GM23338 (cell line): ENCODE measurements at regions not wholly inside any gene's neighbourhood (a gene's known extent, or its start where the extent isn't known, plus 50 kb on each side); places are given as distances from the start of the nearest gene placed in this dataset.

ENCODE experiments used
- ATAC-seq: fragments of 200-7000 bp; cut with Tn5 transposase; 3 replicates; pipeline ENCODE4 v1.9.1; 2020
- DNase-seq: peaks from one replicate; pipeline ENCODE4 v3.0.0-alpha.2; 2015; ENCODE audit warnings: low spot score
- H2AFZ ChIP-seq: fragments of 200-600 bp; sonication (generic); 2 replicates; pipeline ENCODE4 v1.8.0; 2016; ENCODE audit warnings: antibody characterized with exemption, mild to moderate bottlenecking, moderate library complexity
- H3F3A ChIP-seq: fragments of 200-600 bp; sonication (generic); replicated peaks from 2 replicates; pipeline ENCODE4 v1.8.0; 2017; ENCODE audit warnings: antibody characterized with exemption, mixed run types, low read depth
- H3K27ac ChIP-seq: fragments of 200-600 bp; sonication (generic); 2 replicates; pipeline ENCODE4 v1.6.1; 2016; ENCODE audit warnings: low read depth
- H3K27me3 ChIP-seq: fragments of 200-600 bp; sonication (generic); 2 replicates; pipeline ENCODE4 v1.8.0; 2016; ENCODE audit warnings: mild to moderate bottlenecking, mixed run types, moderate library complexity; ENCODE audit not compliant: insufficient read depth
- H3K36me3 ChIP-seq: fragments of 200-600 bp; sonication (generic); 2 replicates; pipeline ENCODE4 v1.8.0; 2016; ENCODE audit warnings: mild to moderate bottlenecking; ENCODE audit not compliant: insufficient read depth
- H3K4me1 ChIP-seq: fragments of 200-600 bp; sonication (generic); 2 replicates; pipeline ENCODE4 v1.8.0; 2016; ENCODE audit warnings: mild to moderate bottlenecking, moderate library complexity; ENCODE audit not compliant: insufficient read depth
- H3K4me2 ChIP-seq: fragments of 200-600 bp; sonication (generic); 2 replicates; pipeline ENCODE4 v1.7.1; 2017; ENCODE audit warnings: mixed run types
- H3K4me3 ChIP-seq: fragments of 200-600 bp; sonication (generic); 2 replicates; pipeline ENCODE4 v1.6.1; 2016; ENCODE audit warnings: mixed run types
- H3K79me2 ChIP-seq: fragments of 200-600 bp; sonication (generic); replicated peaks from 2 replicates; pipeline ENCODE4 v1.8.0; 2017; ENCODE audit warnings: mild to moderate bottlenecking; ENCODE audit not compliant: insufficient read depth
- H3K9me2 ChIP-seq: fragments of 200-600 bp; sonication (generic); 2 replicates; pipeline ENCODE4 v1.8.0; 2017; ENCODE audit not compliant: insufficient read depth
- H4K20me1 ChIP-seq: fragments of 200-600 bp; sonication (generic); replicated peaks from 2 replicates; pipeline ENCODE4 v1.8.0; 2017; ENCODE audit warnings: mild to moderate bottlenecking; ENCODE audit not compliant: insufficient read depth
- H3K27ac Mint-ChIP-seq: 2 replicates; pipeline ENCODE4 v1.8.0; 2020; ENCODE audit warnings: inconsistent platforms, mild to moderate bottlenecking, moderate library complexity, mixed read lengths
- H3K27me3 Mint-ChIP-seq: 3 replicates; pipeline ENCODE4 v1.8.0; 2022; ENCODE audit warnings: low read depth, mild to moderate bottlenecking, moderate library complexity, mixed read lengths, inconsistent platforms; ENCODE audit not compliant: insufficient read depth, poor library complexity
- H3K36me3 Mint-ChIP-seq: 3 replicates; pipeline ENCODE4 v1.8.0; 2021; ENCODE audit warnings: low read depth, mild to moderate bottlenecking, inconsistent platforms, moderate library complexity, mixed read lengths
- H3K4me1 Mint-ChIP-seq: 3 replicates; pipeline ENCODE4 v1.8.0; 2020; ENCODE audit warnings: mild to moderate bottlenecking, inconsistent platforms, mixed read lengths
- H3K4me3 Mint-ChIP-seq: 3 replicates; pipeline ENCODE4 v1.8.0; 2021; ENCODE audit warnings: moderate library complexity, mild to moderate bottlenecking, inconsistent platforms, mixed read lengths
- H3K9me3 Mint-ChIP-seq: 3 replicates; pipeline ENCODE4 v1.8.0; 2020; ENCODE audit warnings: moderate library complexity, mild to moderate bottlenecking, inconsistent platforms, mixed read lengths
- EZH2 ChIP-seq: fragments of 200-600 bp; sonication (generic); IDR thresholded peaks from one replicate; pipeline ENCODE4 v1.8.0; 2017; ENCODE audit warnings: antibody characterized with exemption, mild to moderate bottlenecking, low read depth; ENCODE audit not compliant: unreplicated experiment
- JUNB ChIP-seq: IDR thresholded peaks from one replicate; pipeline ENCODE4 v1.6.1; 2016; ENCODE audit warnings: antibody characterized with exemption; ENCODE audit not compliant: unreplicated experiment
- NANOG ChIP-seq: IDR thresholded peaks from 2 replicates; pipeline ENCODE4 v1.6.1; 2016; ENCODE audit warnings: antibody characterized with exemption, borderline replicate concordance
- POLR2AphosphoS5 ChIP-seq: IDR thresholded peaks from 2 replicates; pipeline ENCODE4 v1.6.1; 2016; ENCODE audit warnings: antibody characterized with exemption, low read depth
- STAT1 ChIP-seq: IDR thresholded peaks from one replicate; pipeline ENCODE4 v1.6.1; 2016; ENCODE audit warnings: antibody characterized with exemption; ENCODE audit not compliant: unreplicated experiment
- ZNF114 ChIP-seq: fragments of 250-450 bp; sonication (Bioruptor Pico); IDR thresholded peaks from 2 replicates; pipeline ENCODE4 v1.5.0; 2020; ENCODE audit warnings: mild to moderate bottlenecking, moderate library complexity
- ZNF331 ChIP-seq: fragments of 250-450 bp; sonication (Bioruptor Pico); IDR thresholded peaks from 2 replicates; pipeline ENCODE4 v1.5.0; 2020; ENCODE audit warnings: low read depth, mild to moderate bottlenecking, moderate library complexity
- TF ChIP-seq, protein P1 (sequence below): IDR thresholded peaks from one replicate; pipeline ENCODE4 v1.6.1; 2018; ENCODE audit warnings: antibody characterized with exemption; ENCODE audit not compliant: unreplicated experiment
- TF ChIP-seq, protein P2 (sequence below), 2 experiments: fragments of 200-600 bp in 1 of 2; sonication (generic) in 1 of 2; conservative IDR thresholded peaks; 2 replicates each; pipeline versions ENCODE4 v1.5.1 to v1.6.1; 2016 to 2017; ENCODE audit warnings: antibody characterized with exemption in 2 of 2, low read depth in 2 of 2, mild to moderate bottlenecking in 2 of 2, moderate library complexity in 1 of 2
- TF ChIP-seq, protein P3 (sequence below): fragments of 250-450 bp; sonication (Bioruptor Pico); IDR thresholded peaks from 2 replicates; pipeline ENCODE4 v1.5.0; 2020; ENCODE audit warnings: mild to moderate bottlenecking, moderate library complexity

DNA sequence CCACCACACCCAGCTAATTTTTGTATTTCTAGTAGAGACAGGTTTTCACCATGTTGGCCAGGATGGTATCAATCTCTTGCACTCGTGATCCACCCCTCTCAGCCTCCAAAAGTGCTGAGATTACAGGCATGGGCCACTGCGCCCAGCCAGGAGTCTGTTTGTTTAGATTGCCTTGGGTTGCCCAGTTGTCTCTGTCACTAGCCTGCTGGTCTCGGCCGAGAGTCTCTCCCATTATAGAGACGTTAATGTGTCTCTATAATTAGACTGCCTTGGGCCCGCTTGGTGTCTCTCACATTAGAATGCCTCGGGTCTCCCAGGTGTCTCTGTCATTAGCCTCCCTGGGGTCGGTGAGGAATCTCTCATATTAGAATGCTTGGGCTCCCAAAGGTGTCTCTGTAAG, 1533.6 kb downstream of the UQCRFS1 start (continued):
- TF ChIP-seq, protein P1, sequence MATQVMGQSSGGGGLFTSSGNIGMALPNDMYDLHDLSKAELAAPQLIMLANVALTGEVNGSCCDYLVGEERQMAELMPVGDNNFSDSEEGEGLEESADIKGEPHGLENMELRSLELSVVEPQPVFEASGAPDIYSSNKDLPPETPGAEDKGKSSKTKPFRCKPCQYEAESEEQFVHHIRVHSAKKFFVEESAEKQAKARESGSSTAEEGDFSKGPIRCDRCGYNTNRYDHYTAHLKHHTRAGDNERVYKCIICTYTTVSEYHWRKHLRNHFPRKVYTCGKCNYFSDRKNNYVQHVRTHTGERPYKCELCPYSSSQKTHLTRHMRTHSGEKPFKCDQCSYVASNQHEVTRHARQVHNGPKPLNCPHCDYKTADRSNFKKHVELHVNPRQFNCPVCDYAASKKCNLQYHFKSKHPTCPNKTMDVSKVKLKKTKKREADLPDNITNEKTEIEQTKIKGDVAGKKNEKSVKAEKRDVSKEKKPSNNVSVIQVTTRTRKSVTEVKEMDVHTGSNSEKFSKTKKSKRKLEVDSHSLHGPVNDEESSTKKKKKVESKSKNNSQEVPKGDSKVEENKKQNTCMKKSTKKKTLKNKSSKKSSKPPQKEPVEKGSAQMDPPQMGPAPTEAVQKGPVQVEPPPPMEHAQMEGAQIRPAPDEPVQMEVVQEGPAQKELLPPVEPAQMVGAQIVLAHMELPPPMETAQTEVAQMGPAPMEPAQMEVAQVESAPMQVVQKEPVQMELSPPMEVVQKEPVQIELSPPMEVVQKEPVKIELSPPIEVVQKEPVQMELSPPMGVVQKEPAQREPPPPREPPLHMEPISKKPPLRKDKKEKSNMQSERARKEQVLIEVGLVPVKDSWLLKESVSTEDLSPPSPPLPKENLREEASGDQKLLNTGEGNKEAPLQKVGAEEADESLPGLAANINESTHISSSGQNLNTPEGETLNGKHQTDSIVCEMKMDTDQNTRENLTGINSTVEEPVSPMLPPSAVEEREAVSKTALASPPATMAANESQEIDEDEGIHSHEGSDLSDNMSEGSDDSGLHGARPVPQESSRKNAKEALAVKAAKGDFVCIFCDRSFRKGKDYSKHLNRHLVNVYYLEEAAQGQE, result no peak
- TF ChIP-seq, protein P2, sequence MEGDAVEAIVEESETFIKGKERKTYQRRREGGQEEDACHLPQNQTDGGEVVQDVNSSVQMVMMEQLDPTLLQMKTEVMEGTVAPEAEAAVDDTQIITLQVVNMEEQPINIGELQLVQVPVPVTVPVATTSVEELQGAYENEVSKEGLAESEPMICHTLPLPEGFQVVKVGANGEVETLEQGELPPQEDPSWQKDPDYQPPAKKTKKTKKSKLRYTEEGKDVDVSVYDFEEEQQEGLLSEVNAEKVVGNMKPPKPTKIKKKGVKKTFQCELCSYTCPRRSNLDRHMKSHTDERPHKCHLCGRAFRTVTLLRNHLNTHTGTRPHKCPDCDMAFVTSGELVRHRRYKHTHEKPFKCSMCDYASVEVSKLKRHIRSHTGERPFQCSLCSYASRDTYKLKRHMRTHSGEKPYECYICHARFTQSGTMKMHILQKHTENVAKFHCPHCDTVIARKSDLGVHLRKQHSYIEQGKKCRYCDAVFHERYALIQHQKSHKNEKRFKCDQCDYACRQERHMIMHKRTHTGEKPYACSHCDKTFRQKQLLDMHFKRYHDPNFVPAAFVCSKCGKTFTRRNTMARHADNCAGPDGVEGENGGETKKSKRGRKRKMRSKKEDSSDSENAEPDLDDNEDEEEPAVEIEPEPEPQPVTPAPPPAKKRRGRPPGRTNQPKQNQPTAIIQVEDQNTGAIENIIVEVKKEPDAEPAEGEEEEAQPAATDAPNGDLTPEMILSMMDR (conservative IDR thresholded peaks at IDR 0.05; ENCODE audit: low read depth in 2 of 2), result no peak

DNA sequence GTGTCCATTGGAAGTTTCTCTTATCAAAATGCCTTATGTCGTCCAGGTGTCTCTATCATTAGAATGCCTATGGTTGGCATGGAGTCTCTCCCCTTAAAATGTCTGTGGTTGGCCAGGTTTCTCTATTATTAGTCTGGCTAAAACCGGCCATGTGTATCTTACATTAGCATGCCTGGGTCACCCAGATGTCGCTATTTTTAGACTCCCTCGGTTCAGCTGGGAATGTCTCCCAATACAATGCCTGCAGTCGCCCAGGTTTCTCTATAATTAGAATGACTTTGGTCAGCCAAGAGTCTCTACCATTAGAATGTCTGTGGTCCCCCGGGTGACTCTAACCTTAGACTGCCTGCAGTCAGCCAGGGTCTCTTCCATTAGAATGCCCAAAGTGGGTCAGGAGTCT, 1536.1 kb downstream of the UQCRFS1 start:
- Histone ChIP-seq H3K79me2 (no peaks in the 10 kb centered on the region), H4K20me1 (no peaks in the 10 kb centered on the region), H3K4me1 (no peaks in the 10 kb centered on the region), H3K4me2 (no peak overlapping the region), H3K27ac (no peak overlapping the region), H3K4me3 (no peak overlapping the region), H3K27me3 (no peaks in the 10 kb centered on the region; the same call in 1 of the 2 replicates), H3K9me2 (no peaks in the 10 kb centered on the region), H3F3A (no peaks in the 10 kb centered on the region), H3K36me3 (no peaks in the 10 kb centered on the region; the same call in 1 of the 2 replicates), H2AFZ (no peak overlapping the region)
- no peak overlapping the region for H3K27ac Mint-ChIP-seq
- H3K4me1 Mint-ChIP-seq, result no peaks in the 10 kb centered on the region
- DNase-seq (no peak), ATAC-seq (no peak)
- peaks cover 98% of the 10 kb centered on the region for H3K9me3 Mint-ChIP-seq
- H3K27me3 Mint-ChIP-seq, result peaks cover 8% of the 10 kb centered on the region
- no peak overlapping the region for H3K4me3 Mint-ChIP-seq
- peaks cover 59% of the 10 kb centered on the region for H3K36me3 Mint-ChIP-seq
- TF ChIP-seq STAT1 (no peak), POLR2AphosphoS5 (no peak), NANOG (no peak), JUNB (no peak), EZH2 (no peak), ZNF331 (no peak), ZNF114 (CRISPR knock-in tag) (no peak)
- TF ChIP-seq, protein P1, result no peak
- TF ChIP-seq, protein P3, sequence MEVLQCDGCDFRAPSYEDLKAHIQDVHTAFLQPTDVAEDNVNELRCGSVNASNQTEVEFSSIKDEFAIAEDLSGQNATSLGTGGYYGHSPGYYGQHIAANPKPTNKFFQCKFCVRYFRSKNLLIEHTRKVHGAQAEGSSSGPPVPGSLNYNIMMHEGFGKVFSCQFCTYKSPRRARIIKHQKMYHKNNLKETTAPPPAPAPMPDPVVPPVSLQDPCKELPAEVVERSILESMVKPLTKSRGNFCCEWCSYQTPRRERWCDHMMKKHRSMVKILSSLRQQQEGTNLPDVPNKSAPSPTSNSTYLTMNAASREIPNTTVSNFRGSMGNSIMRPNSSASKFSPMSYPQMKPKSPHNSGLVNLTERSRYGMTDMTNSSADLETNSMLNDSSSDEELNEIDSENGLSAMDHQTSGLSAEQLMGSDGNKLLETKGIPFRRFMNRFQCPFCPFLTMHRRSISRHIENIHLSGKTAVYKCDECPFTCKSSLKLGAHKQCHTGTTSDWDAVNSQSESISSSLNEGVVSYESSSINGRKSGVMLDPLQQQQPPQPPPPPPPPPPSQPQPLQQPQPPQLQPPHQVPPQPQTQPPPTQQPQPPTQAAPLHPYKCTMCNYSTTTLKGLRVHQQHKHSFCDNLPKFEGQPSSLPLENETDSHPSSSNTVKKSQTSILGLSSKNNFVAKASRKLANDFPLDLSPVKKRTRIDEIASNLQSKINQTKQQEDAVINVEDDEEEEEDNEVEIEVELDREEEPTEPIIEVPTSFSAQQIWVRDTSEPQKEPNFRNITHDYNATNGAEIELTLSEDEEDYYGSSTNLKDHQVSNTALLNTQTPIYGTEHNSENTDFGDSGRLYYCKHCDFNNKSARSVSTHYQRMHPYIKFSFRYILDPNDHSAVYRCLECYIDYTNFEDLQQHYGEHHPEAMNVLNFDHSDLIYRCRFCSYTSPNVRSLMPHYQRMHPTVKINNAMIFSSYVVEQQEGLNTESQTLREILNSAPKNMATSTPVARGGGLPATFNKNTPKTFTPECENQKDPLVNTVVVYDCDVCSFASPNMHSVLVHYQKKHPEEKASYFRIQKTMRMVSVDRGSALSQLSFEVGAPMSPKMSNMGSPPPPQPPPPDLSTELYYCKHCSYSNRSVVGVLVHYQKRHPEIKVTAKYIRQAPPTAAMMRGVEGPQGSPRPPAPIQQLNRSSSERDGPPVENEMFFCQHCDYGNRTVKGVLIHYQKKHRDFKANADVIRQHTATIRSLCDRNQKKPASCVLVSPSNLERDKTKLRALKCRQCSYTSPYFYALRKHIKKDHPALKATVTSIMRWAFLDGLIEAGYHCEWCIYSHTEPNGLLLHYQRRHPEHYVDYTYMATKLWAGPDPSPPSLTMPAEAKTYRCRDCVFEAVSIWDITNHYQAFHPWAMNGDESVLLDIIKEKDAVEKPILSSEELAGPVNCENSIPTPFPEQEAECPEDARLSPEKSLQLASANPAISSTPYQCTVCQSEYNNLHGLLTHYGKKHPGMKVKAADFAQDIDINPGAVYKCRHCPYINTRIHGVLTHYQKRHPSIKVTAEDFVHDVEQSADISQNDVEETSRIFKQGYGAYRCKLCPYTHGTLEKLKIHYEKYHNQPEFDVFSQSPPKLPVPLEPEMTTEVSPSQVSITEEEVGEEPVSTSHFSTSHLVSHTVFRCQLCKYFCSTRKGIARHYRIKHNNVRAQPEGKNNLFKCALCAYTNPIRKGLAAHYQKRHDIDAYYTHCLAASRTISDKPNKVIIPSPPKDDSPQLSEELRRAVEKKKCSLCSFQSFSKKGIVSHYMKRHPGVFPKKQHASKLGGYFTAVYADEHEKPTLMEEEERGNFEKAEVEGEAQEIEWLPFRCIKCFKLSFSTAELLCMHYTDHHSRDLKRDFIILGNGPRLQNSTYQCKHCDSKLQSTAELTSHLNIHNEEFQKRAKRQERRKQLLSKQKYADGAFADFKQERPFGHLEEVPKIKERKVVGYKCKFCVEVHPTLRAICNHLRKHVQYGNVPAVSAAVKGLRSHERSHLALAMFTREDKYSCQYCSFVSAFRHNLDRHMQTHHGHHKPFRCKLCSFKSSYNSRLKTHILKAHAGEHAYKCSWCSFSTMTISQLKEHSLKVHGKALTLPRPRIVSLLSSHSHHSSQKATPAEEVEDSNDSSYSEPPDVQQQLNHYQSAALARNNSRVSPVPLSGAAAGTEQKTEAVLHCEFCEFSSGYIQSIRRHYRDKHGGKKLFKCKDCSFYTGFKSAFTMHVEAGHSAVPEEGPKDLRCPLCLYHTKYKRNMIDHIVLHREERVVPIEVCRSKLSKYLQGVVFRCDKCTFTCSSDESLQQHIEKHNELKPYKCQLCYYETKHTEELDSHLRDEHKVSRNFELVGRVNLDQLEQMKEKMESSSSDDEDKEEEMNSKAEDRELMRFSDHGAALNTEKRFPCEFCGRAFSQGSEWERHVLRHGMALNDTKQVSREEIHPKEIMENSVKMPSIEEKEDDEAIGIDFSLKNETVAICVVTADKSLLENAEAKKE (CRISPR knock-in tag), result no peak
